ENCODE measurements at regions not wholly inside any gene's neighbourhood (a gene's known extent, or its start where the extent isn't known, plus 50 kb on each side); places are given as distances from the start of the nearest gene placed in this dataset.

- DNase-seq: no peak
- Histone ChIP-seq H3K4me3 (ENCODE audit: low read length) (no peak overlapping the region), H3K56ac (ENCODE audit: low read length) (no peak overlapping the region), H3K4me1 (ENCODE audit: control insufficient read depth, low read depth, low read length) (no peaks in the 10 kb centered on the region), H2BK15ac (replicated peaks; ENCODE audit: low read depth) (no peak overlapping the region), H3K36me3 (ENCODE audit: control insufficient read depth, insufficient read depth, low read length) (no peaks in the 10 kb centered on the region), H3K9ac (ENCODE audit: low read length) (no peak overlapping the region), H3K4me2 (ENCODE audit: low read length) (no peak overlapping the region), H3K79me1 (ENCODE audit: low read length) (no peaks in the 10 kb centered on the region), H3K27me3 (ENCODE audit: insufficient read depth, low read length, poor library complexity) (no peaks in the 10 kb centered on the region), H3K27ac (ENCODE audit: low read depth, low read length) (no peak overlapping the region), H3K23ac (ENCODE audit: low read length) (no peak overlapping the region), H2BK120ac (ENCODE audit: low read depth, low read length) (no peak overlapping the region), H4K8ac (ENCODE audit: low read depth, low read length) (no peak overlapping the region), H3K4ac (ENCODE audit: low read depth, low read length) (no peak overlapping the region), H2BK5ac (ENCODE audit: low read length) (no peak overlapping the region), H3K18ac (ENCODE audit: low read length) (no peak overlapping the region), H2AK5ac (ENCODE audit: low read length) (no peak overlapping the region), H4K5ac (ENCODE audit: low read length) (no peak overlapping the region), H3K79me2 (ENCODE audit: control insufficient read depth, insufficient read depth, low read length) (no peaks in the 10 kb centered on the region)
- WGBS (ENCODE audit: extremely low coverage, insufficient coverage, low lambda C conversion rate): no CpG with 5 or more reads among the region's 1 CpG
Measured at GRCh38 chr6:125655511-125655910, 93.9 kb upstream of the HEY2 start.

- H2BK5ac ChIP-seq (ENCODE audit: low read length): no peak overlapping the region
- no peak overlapping the region for H3K56ac ChIP-seq (ENCODE audit: low read length)
- no peaks in the 10 kb centered on the region for H3K4me1 ChIP-seq (ENCODE audit: control insufficient read depth, low read depth, low read length)
- H3K23ac ChIP-seq (ENCODE audit: low read length): no peak overlapping the region
- H3K4me2 ChIP-seq (ENCODE audit: low read length): no peak overlapping the region
- no peak overlapping the region for H2BK120ac ChIP-seq (ENCODE audit: low read depth, low read length)
- no peak overlapping the region for H3K27ac ChIP-seq (ENCODE audit: low read depth, low read length)
- H3K36me3 ChIP-seq (ENCODE audit: control insufficient read depth, insufficient read depth, low read length): no peaks in the 10 kb centered on the region
- no peak overlapping the region for H3K18ac ChIP-seq (ENCODE audit: low read length)
- no peak overlapping the region for H3K9ac ChIP-seq (ENCODE audit: low read length)
- no peak overlapping the region for H2BK15ac ChIP-seq (replicated peaks; ENCODE audit: low read depth)
- no peak for DNase-seq
- no peak overlapping the region for H3K4me3 ChIP-seq (ENCODE audit: low read length)
- H3K27me3 ChIP-seq (ENCODE audit: insufficient read depth, low read length, poor library complexity): no peaks in the 10 kb centered on the region
- H3K79me2 ChIP-seq (ENCODE audit: control insufficient read depth, insufficient read depth, low read length): no peaks in the 10 kb centered on the region
- WGBS (ENCODE audit: extremely low coverage, insufficient coverage, low lambda C conversion rate): no CpG with 5 or more reads among the region's 5 CpGs
- H3K79me1 ChIP-seq (ENCODE audit: low read length): no peaks in the 10 kb centered on the region
- H4K5ac ChIP-seq (ENCODE audit: low read length): no peak overlapping the region
- H3K4ac ChIP-seq (ENCODE audit: low read depth, low read length): no peak overlapping the region
- no peak overlapping the region for H4K8ac ChIP-seq (ENCODE audit: low read depth, low read length)
- H2AK5ac ChIP-seq (ENCODE audit: low read length): no peak overlapping the region
Measured at GRCh38 chr6:125656287-125656870, 93.1 kb upstream of the HEY2 start.

GRCh38 chr6:125658136-125658535, 91.3 kb upstream of the HEY2 start:
- no peak overlapping the region for H3K23ac ChIP-seq (ENCODE audit: low read length)
- no peak overlapping the region for H3K9ac ChIP-seq (ENCODE audit: low read length)
- H2BK5ac ChIP-seq (ENCODE audit: low read length): no peak overlapping the region
- no peak overlapping the region for H3K4me3 ChIP-seq (ENCODE audit: low read length)
- H4K8ac ChIP-seq (ENCODE audit: low read depth, low read length): no peak overlapping the region
- no peak for DNase-seq
- no peaks in the 10 kb centered on the region for H3K79me1 ChIP-seq (ENCODE audit: low read length)
- H3K27me3 ChIP-seq (ENCODE audit: insufficient read depth, low read length, poor library complexity): no peaks in the 10 kb centered on the region
- H3K56ac ChIP-seq (ENCODE audit: low read length): no peak overlapping the region
- no peaks in the 10 kb centered on the region for H3K36me3 ChIP-seq (ENCODE audit: control insufficient read depth, insufficient read depth, low read length)
- H3K4me2 ChIP-seq (ENCODE audit: low read length): no peak overlapping the region
- H2BK15ac ChIP-seq (replicated peaks; ENCODE audit: low read depth): no peak overlapping the region
- no peak overlapping the region for H3K18ac ChIP-seq (ENCODE audit: low read length)
- no peak overlapping the region for H2AK5ac ChIP-seq (ENCODE audit: low read length)
- no peak overlapping the region for H4K5ac ChIP-seq (ENCODE audit: low read length)
- no peaks in the 10 kb centered on the region for H3K79me2 ChIP-seq (ENCODE audit: control insufficient read depth, insufficient read depth, low read length)
- no peaks in the 10 kb centered on the region for H3K4me1 ChIP-seq (ENCODE audit: control insufficient read depth, low read depth, low read length)
- H3K4ac ChIP-seq (ENCODE audit: low read depth, low read length): no peak overlapping the region
- H2BK120ac ChIP-seq (ENCODE audit: low read depth, low read length): no peak overlapping the region
- no peak overlapping the region for H3K27ac ChIP-seq (ENCODE audit: low read depth, low read length)
- WGBS (ENCODE audit: extremely low coverage, insufficient coverage, low lambda C conversion rate): no CpG with 5 or more reads among the region's 5 CpGs

- Histone ChIP-seq H2AK5ac (ENCODE audit: low read length) (no peak overlapping the region), H3K9ac (ENCODE audit: low read length) (no peak overlapping the region), H2BK15ac (replicated peaks; ENCODE audit: low read depth) (no peak overlapping the region), H3K56ac (ENCODE audit: low read length) (no peak overlapping the region), H2BK5ac (ENCODE audit: low read length) (no peak overlapping the region), H3K27ac (ENCODE audit: low read depth, low read length) (no peak overlapping the region), H3K4ac (ENCODE audit: low read depth, low read length) (no peak overlapping the region), H3K27me3 (ENCODE audit: insufficient read depth, low read length, poor library complexity) (no peaks in the 10 kb centered on the region), H3K18ac (ENCODE audit: low read length) (no peak overlapping the region), H4K8ac (ENCODE audit: low read depth, low read length) (no peak overlapping the region), H3K4me2 (ENCODE audit: low read length) (no peak overlapping the region), H4K5ac (ENCODE audit: low read length) (no peak overlapping the region), H3K36me3 (ENCODE audit: control insufficient read depth, insufficient read depth, low read length) (no peaks in the 10 kb centered on the region), H3K79me1 (ENCODE audit: low read length) (no peaks in the 10 kb centered on the region), H3K4me1 (ENCODE audit: control insufficient read depth, low read depth, low read length) (no peaks in the 10 kb centered on the region), H2BK120ac (ENCODE audit: low read depth, low read length) (no peak overlapping the region), H3K79me2 (ENCODE audit: control insufficient read depth, insufficient read depth, low read length) (no peaks in the 10 kb centered on the region), H3K4me3 (ENCODE audit: low read length) (no peak overlapping the region), H3K23ac (ENCODE audit: low read length) (no peak overlapping the region)
- peak; percentile 43 for DNase-seq
- WGBS (ENCODE audit: extremely low coverage, insufficient coverage, low lambda C conversion rate): no CpG with 5 or more reads among the region's 4 CpGs
Measured at GRCh38 chr6:125658759-125659431, 90.5 kb upstream of the HEY2 start.

GRCh38 chr6:125659887-125660286, 89.5 kb upstream of the HEY2 start:
- no peak overlapping the region for H3K23ac ChIP-seq (ENCODE audit: low read length)

GRCh38 chr6:125662296-125662695, 87.1 kb upstream of the HEY2 start:
- Histone ChIP-seq H3K4me2 (ENCODE audit: low read length) (no peak overlapping the region), H3K23ac (ENCODE audit: low read length) (no peak overlapping the region), H3K4me1 (ENCODE audit: control insufficient read depth, low read depth, low read length) (no peaks in the 10 kb centered on the region), H2BK120ac (ENCODE audit: low read depth, low read length) (no peak overlapping the region), H2BK15ac (replicated peaks; ENCODE audit: low read depth) (no peak overlapping the region), H3K27me3 (ENCODE audit: insufficient read depth, low read length, poor library complexity) (no peaks in the 10 kb centered on the region), H3K4me3 (ENCODE audit: low read length) (no peak overlapping the region), H3K9ac (ENCODE audit: low read length) (no peak overlapping the region), H3K18ac (ENCODE audit: low read length) (no peak overlapping the region), H3K4ac (ENCODE audit: low read depth, low read length) (no peak overlapping the region), H3K27ac (ENCODE audit: low read depth, low read length) (no peak overlapping the region), H3K36me3 (ENCODE audit: control insufficient read depth, insufficient read depth, low read length) (no peaks in the 10 kb centered on the region), H4K8ac (ENCODE audit: low read depth, low read length) (no peak overlapping the region), H3K79me1 (ENCODE audit: low read length) (no peaks in the 10 kb centered on the region), H2AK5ac (ENCODE audit: low read length) (no peak overlapping the region), H3K56ac (ENCODE audit: low read length) (no peak overlapping the region), H3K79me2 (ENCODE audit: control insufficient read depth, insufficient read depth, low read length) (no peaks in the 10 kb centered on the region), H4K5ac (ENCODE audit: low read length) (no peak overlapping the region), H2BK5ac (ENCODE audit: low read length) (no peak overlapping the region)
- no CpG with 5 or more reads among the region's 4 CpGs for WGBS (ENCODE audit: extremely low coverage, insufficient coverage, low lambda C conversion rate)
- DNase-seq: no peak

More at GRCh38 chr6:125659887-125660286, 89.5 kb upstream of the HEY2 start:
- Histone ChIP-seq H4K8ac (ENCODE audit: low read depth, low read length) (no peak overlapping the region), H2BK120ac (ENCODE audit: low read depth, low read length) (no peak overlapping the region), H2BK15ac (replicated peaks; ENCODE audit: low read depth) (no peak overlapping the region), H4K5ac (ENCODE audit: low read length) (no peak overlapping the region), H3K4me2 (ENCODE audit: low read length) (no peak overlapping the region), H3K79me1 (ENCODE audit: low read length) (no peaks in the 10 kb centered on the region), H2AK5ac (ENCODE audit: low read length) (no peak overlapping the region), H3K9ac (ENCODE audit: low read length) (no peak overlapping the region), H3K18ac (ENCODE audit: low read length) (no peak overlapping the region), H3K36me3 (ENCODE audit: control insufficient read depth, insufficient read depth, low read length) (no peaks in the 10 kb centered on the region), H3K4me3 (ENCODE audit: low read length) (no peak overlapping the region), H3K4ac (ENCODE audit: low read depth, low read length) (no peak overlapping the region), H3K79me2 (ENCODE audit: control insufficient read depth, insufficient read depth, low read length) (no peaks in the 10 kb centered on the region), H2BK5ac (ENCODE audit: low read length) (no peak overlapping the region), H3K27me3 (ENCODE audit: insufficient read depth, low read length, poor library complexity) (no peaks in the 10 kb centered on the region), H3K27ac (ENCODE audit: low read depth, low read length) (no peak overlapping the region), H3K56ac (ENCODE audit: low read length) (no peak overlapping the region), H3K4me1 (ENCODE audit: control insufficient read depth, low read depth, low read length) (no peaks in the 10 kb centered on the region)
- WGBS (ENCODE audit: extremely low coverage, insufficient coverage, low lambda C conversion rate): no CpG with 5 or more reads among the region's 1 CpG
- no peak for DNase-seq
